Cardiac fibroblast (primary cell): ENCODE measurements at regions not wholly inside any gene's neighbourhood (a gene's known extent, or its start where the extent isn't known, plus 50 kb on each side); places are given as distances from the start of the nearest gene placed in this dataset.

Experiments
- DNase-seq, 2 donors: peaks; one replicate each; pipeline versions ENCODE4 v3.0.0 to v3.0.0-alpha.2; 2010; ENCODE audit warnings: low read depth in 2 of 2
- H3K4me3 ChIP-seq, 2 donors: replicated peaks in 1 of 2; 1 replicate in 1 of 2; 2 replicates in 1 of 2; pipeline ENCODE4 v1.5.1; 2011; ENCODE audit warnings: low read depth in 2 of 2, low read length in 2 of 2, mild to moderate bottlenecking in 2 of 2, moderate library complexity in 1 of 2
- CTCF ChIP-seq: IDR thresholded peaks from one replicate; pipeline ENCODE4 v1.5.1; 2011; ENCODE audit warnings: low read depth, mild to moderate bottlenecking, low read length, inconsistent platforms

GRCh38 chr6:21300439-21300838 is 293.1 kb upstream of the SOX4 start:
- TF ChIP-seq CTCF = no peak
- DNase-seq = no peak
- H3K4me3 ChIP-seq = no peak overlapping the region

GRCh38 chr6:21305893-21306332 is 287.6 kb upstream of the SOX4 start:
- H3K4me3 ChIP-seq = no peak overlapping the region
- peak; percentile 54 to 84 for DNase-seq
- TF ChIP-seq CTCF = peak; percentile 36

GRCh38 chr6:21306546-21306945 is 287.0 kb upstream of the SOX4 start:
- no peak overlapping the region for H3K4me3 ChIP-seq
- no peak for DNase-seq
- TF ChIP-seq CTCF = no peak

GRCh38 chr6:21309807-21310221 is 283.7 kb upstream of the SOX4 start:
- DNase-seq = no peak
- TF ChIP-seq CTCF = no peak
- H3K4me3 ChIP-seq = no peak overlapping the region

GRCh38 chr6:21310568-21311140 is 282.9 kb upstream of the SOX4 start:
- no peak overlapping the region for H3K4me3 ChIP-seq
- DNase-seq = no peak
- TF ChIP-seq CTCF = no peak

- DNase-seq = no peak
- no peak overlapping the region for H3K4me3 ChIP-seq
- no peak for TF ChIP-seq CTCF
These were observed 281.4 kb upstream of the SOX4 start for GRCh38 chr6:21312118-21312517.

- no peak for TF ChIP-seq CTCF
- no peak for DNase-seq
These were observed 275.9 kb upstream of the SOX4 start for GRCh38 chr6:21317642-21318041.

More at GRCh38 chr6:21317642-21318041, 275.9 kb upstream of the SOX4 start:
- no peak overlapping the region for H3K4me3 ChIP-seq
